HG02763 (cell line): ENCODE measurements at regions not wholly inside any gene's neighbourhood (a gene's known extent, or its start where the extent isn't known, plus 50 kb on each side); places are given as distances from the start of the nearest gene placed in this dataset.

Source experiments
- ATAC-seq: cut with Tn5 transposase; IDR thresholded peaks from one replicate; pipeline ENCODE4 v1.9.1; 2021; ENCODE audit warnings: mild to moderate bottlenecking, moderate library complexity; ENCODE audit not compliant: unreplicated experiment

DNA sequence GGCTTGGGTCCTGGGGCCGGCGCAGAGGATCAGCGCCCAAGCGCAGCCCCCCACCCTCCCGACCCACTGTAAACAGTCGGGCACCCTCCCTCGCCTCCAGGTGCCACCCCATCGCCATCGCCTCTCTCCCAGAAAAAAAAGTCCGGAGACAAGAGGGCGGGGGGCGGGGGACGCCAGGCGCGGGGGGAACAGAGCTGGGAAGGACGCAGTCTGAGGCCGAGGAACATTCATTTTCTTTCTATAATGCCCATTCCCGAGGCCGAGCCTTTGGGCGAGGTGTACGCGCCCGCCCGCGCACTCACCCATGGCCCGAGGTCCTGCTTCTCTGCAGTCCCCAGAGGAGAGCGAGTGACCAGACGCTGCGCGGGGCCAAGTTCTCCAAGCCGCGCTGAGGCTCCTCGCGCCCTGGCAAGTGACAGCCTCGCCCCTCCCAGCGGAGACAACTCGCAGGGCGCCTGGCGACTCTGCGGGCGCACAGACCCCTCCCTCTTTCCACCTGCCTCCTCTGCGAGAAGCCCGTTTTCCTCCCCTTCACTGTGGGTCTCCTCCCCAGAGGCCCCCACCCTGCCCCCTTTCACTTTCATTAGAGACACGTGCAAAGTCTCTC, 63.5 kb upstream of the WDR17 start:
- ATAC-seq = no peak

DNA sequence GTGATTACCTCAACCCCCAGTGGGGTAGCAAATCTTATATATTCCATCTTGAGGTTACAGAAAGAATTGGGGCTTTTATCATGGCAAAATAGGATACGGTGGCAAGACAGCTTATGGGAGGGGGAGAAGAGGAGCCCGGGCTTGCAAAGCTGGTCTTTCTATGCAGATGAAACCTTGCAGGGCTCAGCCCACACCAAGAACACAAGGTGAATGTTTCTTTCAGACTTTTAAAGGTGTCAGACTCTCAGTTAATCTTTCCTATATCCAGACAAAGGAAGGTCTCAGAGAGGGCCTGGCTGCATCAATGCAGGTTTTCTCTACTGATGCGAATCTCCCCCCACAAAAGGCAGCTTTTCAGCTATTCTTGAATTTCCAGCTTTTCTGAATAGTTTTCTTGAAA, 59.9 kb upstream of the WDR17 start:
- no peak for ATAC-seq

DNA sequence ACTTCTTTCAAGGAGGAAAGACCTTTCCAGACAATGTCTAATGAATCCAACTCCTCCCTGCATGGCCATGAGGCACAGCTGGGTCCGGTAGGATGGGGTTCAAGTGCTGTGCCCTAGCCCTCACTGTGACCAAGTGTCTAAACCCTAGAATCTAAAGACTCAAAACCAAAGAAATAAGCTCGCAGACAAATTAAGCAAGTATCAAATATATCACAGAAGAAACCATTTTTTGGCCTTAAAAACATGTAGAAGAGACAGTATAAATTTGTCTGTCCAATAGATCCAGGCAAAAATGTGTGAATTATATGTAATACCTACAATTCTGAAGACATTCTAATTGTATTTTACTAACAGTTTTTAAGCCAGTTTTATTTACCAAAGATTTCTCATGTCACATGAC, 56.4 kb upstream of the WDR17 start:
- no peak for ATAC-seq

GRCh38 chr4:176011529-176011928, 54.1 kb upstream of the WDR17 start:
- no peak for ATAC-seq

DNA sequence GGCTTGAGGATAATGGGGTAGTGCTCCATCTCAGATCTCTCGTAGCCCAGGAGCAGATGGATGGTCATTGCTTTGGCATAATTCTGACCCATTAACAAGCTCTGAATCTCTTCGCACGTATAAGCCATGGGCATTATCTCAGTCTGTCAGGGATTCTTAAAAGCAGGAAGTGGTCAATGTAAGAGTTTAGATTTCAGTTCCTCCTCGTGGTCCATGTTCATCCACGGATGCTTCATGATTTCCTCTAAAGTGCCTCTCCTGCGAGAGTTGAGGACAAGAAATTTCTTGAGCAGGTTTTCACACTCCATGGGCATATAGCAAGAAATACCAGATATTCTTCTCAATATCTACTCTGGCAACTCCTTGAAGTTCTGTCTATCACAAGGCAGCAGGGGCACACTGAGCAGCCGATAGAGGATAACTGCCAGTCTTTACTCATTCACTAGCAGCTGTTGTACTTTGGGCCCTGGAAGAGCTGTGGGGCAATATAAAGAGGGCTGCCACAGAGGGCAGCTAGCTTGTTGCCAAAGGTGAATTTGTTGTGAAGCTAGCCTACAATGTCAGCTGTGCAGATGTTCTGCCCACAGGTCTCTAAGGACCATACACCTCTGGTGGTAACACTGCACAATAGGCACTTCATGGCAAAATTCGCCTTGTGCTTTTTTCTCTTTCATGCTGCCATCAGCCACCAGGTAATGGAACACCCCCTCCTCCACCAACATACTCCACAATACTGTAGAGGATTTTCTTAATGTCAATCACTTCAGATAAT, 52.0 kb upstream of the WDR17 start:
- peak; percentile 90 for ATAC-seq

- ATAC-seq = no peak
These were observed 51.0 kb upstream of the WDR17 start for GRCh38 chr4:176014583-176015108.
